H1 (cell line): ENCODE measurements at regions not wholly inside any gene's neighbourhood (a gene's known extent, or its start where the extent isn't known, plus 50 kb on each side); places are given as distances from the start of the nearest gene placed in this dataset.

Experiments
- GABPA ChIP-seq: IDR thresholded peaks from 2 replicates; pipeline ENCODE4 v1.6.1; 2011; ENCODE audit warnings: mild to moderate bottlenecking, low read length, moderate library complexity, borderline replicate concordance; ENCODE audit not compliant: insufficient read depth
- RAD21 ChIP-seq, 2 experiments: IDR thresholded peaks in 1 of 2; conservative IDR thresholded peaks in 1 of 2; 2 replicates each; pipeline ENCODE4 v1.6.1; 2011; ENCODE audit warnings: low read depth in 2 of 2, low read length in 2 of 2, improper control_type of control experiment in 1 of 2, inconsistent platforms in 1 of 2, mild to moderate bottlenecking in 1 of 2, moderate library complexity in 1 of 2
- SP1 ChIP-seq: IDR thresholded peaks from 2 replicates; pipeline ENCODE4 v1.6.1; 2011; ENCODE audit warnings: low read depth, low read length
- TAF1 ChIP-seq: IDR thresholded peaks from 2 replicates; pipeline ENCODE4 v1.6.1; 2011; ENCODE audit warnings: mild to moderate bottlenecking, low read depth, low read length

DNA sequence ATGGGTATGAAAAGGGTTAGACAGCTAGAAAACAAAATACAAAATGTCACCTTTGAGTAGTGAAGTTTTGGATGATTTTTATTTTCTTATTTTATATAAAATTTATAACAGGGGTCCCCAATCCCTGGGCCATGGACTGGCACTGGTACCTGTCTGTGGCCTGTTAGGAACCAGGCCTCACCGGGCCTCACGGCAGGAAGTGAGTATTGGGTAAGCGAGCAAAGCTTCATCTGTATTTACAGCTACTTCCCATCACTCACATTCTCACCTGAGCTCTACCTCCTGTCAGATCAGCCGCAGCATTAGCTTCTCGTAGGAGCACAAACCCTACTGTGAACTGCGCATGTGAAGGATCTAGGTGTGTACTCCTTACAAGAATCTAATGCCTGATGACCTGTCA, 202.8 kb upstream of the TWIST2 start:
- no peak for TF ChIP-seq SP1
- no peak for TF ChIP-seq TAF1
- TF ChIP-seq RAD21 (IDR thresholded peaks at IDR 0.05 in 1 of 2, conservative IDR thresholded peaks at IDR 0.05 in 1 of 2; ENCODE audit: low read depth in 2 of 2, low read length in 2 of 2) = no peak
- TF ChIP-seq GABPA = no peak
